Activated CD4-positive, alpha-beta T cell treated with anti-CD3 and anti-CD28 coated beads, Interleukin-2, amount 50 U/mL, for 4 hours (primary cell): ENCODE measurements at regions not wholly inside any gene's neighbourhood (a gene's known extent, or its start where the extent isn't known, plus 50 kb on each side); places are given as distances from the start of the nearest gene placed in this dataset.
A peak's percentile ranks its signal among the peaks of the same experiment; 100 is the strongest.

Source experiments
- DNase-seq, 2 experiments: peaks; one replicate each; pipeline ENCODE4 v3.0.0-alpha.2; 2020

DNA sequence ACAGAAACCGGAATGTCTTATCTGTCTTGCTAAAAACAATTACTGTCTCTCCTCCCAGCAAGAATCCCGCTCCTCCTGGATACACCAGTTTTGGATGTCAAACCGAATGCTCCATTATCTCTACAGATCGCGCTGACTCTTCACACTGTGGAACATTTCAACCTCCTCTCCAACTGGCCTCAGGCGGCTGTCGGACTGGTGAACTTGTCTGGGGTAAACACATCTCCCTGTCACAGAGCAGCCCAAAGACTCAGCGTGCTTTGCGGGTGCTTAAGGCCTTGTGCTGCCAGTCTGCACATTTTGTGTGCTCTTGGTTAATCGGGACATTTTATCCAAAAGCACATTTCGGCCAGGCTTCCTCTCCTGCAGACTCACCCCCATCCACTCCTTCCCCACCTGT lies 173.1 kb downstream of the ICOS start:
- DNase-seq = no peak

- DNase-seq = peak; percentile 27 to 28
Measured at GRCh38 chr2:204110338-204110741, 173.8 kb downstream of the ICOS start.

GRCh38 chr2:204110751-204111516 lies 174.4 kb downstream of the ICOS start:
- no peak for DNase-seq

DNA sequence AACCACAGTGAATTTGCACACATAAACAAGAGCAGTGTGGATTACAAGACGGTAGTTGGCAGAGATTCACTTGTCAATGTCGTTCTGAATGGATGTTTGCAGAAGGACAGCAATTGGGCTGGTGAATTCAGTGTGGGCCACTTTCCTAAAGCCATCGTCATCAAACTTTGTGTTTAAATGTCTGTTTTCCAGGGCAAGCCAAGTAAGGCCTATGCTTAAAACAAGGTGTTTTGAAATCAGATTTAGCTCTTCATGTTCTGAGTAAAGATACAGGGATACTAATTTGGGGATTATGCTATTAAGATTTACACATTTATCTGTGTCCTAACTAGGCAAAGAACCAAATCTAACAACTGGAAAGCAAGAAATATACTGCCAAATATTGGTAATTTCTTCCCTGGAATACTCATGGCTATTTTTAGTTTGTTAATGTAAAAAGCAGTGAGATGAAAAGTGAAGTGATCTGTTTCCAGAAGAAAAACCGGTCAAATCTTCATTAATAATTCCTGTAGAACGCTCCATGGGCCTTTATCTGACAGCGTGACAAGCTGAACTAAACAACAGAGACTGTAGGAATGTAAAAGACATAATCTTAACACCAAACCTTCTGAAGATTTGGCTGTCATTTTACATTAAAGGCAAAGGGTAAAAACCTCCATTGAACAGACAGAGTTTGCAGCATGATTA lies 175.7 kb downstream of the ICOS start:
- DNase-seq = no peak

GRCh38 chr2:204114295-204115136 lies 178.0 kb downstream of the ICOS start:
- no peak for DNase-seq

GRCh38 chr2:204115137-204116056 lies 178.8 kb downstream of the ICOS start:
- no peak for DNase-seq

DNA sequence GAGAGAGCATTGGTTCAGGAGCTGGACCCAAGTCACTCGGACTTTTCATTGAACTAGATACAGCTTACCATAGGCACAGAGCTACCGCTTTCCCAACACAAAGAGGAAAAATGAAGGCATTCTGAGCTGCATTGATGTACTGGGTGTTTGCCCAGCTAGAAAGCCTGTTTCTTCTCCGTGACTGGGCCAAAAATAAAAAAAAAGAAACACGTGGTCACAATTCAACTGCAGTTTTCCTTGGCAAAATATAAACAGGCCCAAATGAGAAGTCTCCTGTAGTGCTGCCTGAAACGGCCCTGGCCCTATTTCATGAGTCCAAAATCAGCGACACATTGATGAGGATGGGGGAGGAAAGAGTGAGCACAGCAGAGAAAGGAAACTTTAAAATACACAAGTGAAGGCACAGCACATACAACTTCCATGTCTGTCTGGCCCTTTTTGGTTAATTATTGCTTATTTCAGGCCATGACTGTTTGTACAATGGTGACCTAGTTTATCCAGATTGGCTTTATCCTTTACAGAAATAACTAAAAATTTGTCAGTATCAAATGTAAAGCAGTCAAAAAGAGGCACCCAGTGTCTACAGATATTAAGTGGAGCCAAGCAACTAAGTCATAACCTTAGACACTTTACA lies 179.7 kb downstream of the ICOS start:
- no peak for DNase-seq

- no peak for DNase-seq
Measured at GRCh38 chr2:204122425-204122824, 185.9 kb downstream of the ICOS start.

GRCh38 chr2:204124140-204124750 lies 187.7 kb downstream of the ICOS start:
- no peak for DNase-seq

DNA sequence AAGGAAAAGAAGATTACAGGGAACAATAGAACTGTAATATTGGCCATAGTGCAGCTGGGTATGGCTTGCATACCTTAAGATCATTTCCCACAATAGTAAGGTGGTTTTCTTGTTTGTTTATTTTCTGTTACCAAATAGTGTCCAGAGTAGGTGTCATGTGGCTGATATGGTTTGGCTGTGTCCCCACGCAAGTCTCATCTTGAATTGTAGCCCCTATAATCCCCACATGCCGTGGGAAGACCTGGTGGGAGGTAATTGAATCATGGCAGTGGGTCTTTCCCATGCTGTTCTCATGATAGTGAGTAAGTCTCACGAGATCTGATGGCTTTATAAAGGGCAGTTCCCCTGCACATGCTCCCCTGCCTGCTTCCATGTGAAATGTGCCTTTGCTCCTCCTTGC lies 190.1 kb downstream of the ICOS start:
- no peak for DNase-seq

GRCh38 chr2:204127238-204127637 lies 190.7 kb downstream of the ICOS start:
- no peak for DNase-seq

- DNase-seq = no peak
Measured at GRCh38 chr2:204129591-204130294, 193.2 kb downstream of the ICOS start.

DNA sequence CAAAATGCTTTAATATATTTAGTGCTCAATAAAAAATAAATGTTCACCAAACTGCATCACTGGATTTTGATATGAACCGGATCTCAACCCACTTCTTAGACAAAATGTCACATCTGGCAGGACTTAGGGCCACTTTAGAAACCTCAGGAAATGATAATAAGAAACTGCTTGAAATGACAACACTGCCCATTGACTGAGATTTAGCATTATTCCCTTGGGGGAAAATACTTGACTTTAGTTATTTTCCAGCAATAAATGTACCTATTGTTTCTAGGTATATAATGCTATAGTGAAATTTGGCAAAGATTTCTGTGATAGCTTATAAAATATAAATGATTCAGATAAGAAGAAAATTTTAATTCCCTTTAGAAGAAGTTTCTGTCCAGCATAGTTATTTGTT lies 195.1 kb downstream of the ICOS start:
- DNase-seq = no peak

- DNase-seq = no peak
Measured at GRCh38 chr2:204133476-204133875, 196.9 kb downstream of the ICOS start.

DNA sequence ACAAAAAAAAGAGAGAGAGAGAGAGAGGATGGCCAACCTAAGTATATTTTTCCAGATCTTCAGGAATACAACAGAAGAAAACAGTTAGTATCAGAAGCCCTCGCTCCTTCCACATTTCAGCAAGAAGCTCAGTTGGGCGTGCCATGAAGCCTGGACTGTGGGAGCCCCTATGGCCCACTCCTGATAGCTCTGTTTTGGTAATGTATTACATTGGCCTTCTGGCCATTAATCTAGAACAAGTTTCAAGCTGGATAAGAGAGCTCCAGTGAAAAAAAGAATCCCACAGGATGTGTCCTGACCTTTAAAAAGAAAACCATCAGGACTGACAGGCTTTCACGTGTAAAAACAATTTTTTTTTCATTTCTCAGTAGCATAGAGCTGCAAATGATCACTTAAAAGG lies 197.9 kb downstream of the ICOS start:
- no peak for DNase-seq

GRCh38 chr2:204135752-204136151 lies 199.2 kb downstream of the ICOS start:
- no peak for DNase-seq

- DNase-seq = no peak
Measured at GRCh38 chr2:204138206-204138605, 201.6 kb downstream of the ICOS start.

- no peak for DNase-seq
Measured at GRCh38 chr2:204140246-204140645, 203.7 kb downstream of the ICOS start.

GRCh38 chr2:204143216-204144014 lies 206.9 kb downstream of the ICOS start:
- no peak for DNase-seq

DNA sequence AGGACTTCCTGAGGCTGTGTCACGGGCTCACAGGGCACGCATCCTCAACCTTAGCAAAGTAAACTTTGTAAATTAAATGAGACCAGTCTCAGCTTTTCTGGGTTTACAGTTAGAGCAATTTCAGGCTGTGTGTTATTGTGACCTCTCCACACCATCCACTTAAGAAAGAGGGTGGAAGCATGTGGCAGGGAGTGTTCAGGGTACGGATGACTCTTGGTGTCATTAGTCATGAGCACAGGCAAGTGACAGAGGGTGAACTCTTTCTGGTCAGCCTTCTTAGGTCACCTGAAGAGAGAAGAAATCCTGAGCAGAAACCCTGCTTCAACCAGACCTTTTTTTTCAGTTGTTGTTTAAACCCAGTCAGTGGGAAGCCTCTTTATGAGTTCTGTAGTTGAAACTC lies 207.9 kb downstream of the ICOS start:
- no peak for DNase-seq
